SU-DHL-6 (cell line): ENCODE measurements at regions not wholly inside any gene's neighbourhood (a gene's known extent, or its start where the extent isn't known, plus 50 kb on each side); places are given as distances from the start of the nearest gene placed in this dataset.

ENCODE experiments used
- CTCF ChIP-seq: fragments of 200-600 bp; sonication (generic); IDR thresholded peaks from one replicate; pipeline ENCODE4 v1.5.1; 2017; ENCODE audit warnings: antibody characterized with exemption, mild to moderate bottlenecking, low read length, moderate library complexity; ENCODE audit not compliant: insufficient read depth, poor library complexity, severe bottlenecking
- EZH2phosphoT487 ChIP-seq: fragments of 200-600 bp; sonication (generic), shearing (Covaris generic); conservative IDR thresholded peaks from 2 replicates; pipeline ENCODE4 v1.6.1; 2018; ENCODE audit warnings: mild to moderate bottlenecking, antibody characterized with exemption, low read length, moderate library complexity, mixed read lengths

GRCh38 chr15:25250011-25250596 is 188.7 kb downstream of the UBE3A start:
- TF ChIP-seq CTCF: no peak
- no peak for TF ChIP-seq EZH2phosphoT487
